Fibroblast of lung (primary cell): ENCODE measurements at regions not wholly inside any gene's neighbourhood (a gene's known extent, or its start where the extent isn't known, plus 50 kb on each side); places are given as distances from the start of the nearest gene placed in this dataset.

Experiments
- DNase-seq, 2 donors: peaks; one replicate each; pipeline versions ENCODE4 v3.0.0 to v3.0.0-alpha.2; 2010; ENCODE audit warnings: low read depth in 2 of 2
- H2AFZ ChIP-seq: 2 replicates; pipeline ENCODE4 v1.5.1; 2012; ENCODE audit warnings: low read length, control low read depth, inconsistent platforms
- H3K27ac ChIP-seq: 2 replicates; pipeline ENCODE4 v1.5.1; 2011; ENCODE audit warnings: low read length, control low read depth; ENCODE audit not compliant: insufficient read depth
- H3K27me3 ChIP-seq: 2 replicates; pipeline ENCODE4 v1.5.1; 2011; ENCODE audit warnings: mild to moderate bottlenecking, low read length; ENCODE audit not compliant: control insufficient read depth, insufficient read depth
- H3K36me3 ChIP-seq: 2 replicates; pipeline ENCODE4 v1.5.1; 2011; ENCODE audit warnings: low read length; ENCODE audit not compliant: control insufficient read depth, insufficient read depth
- H3K4me1 ChIP-seq: 2 replicates; pipeline ENCODE4 v1.5.1; 2011; ENCODE audit warnings: low read length; ENCODE audit not compliant: control insufficient read depth, insufficient read depth; ENCODE audit errors: extremely low read depth
- H3K4me2 ChIP-seq: 2 replicates; pipeline ENCODE4 v1.5.1; 2011; ENCODE audit warnings: low read length, control low read depth; ENCODE audit not compliant: insufficient read depth; ENCODE audit errors: extremely low read depth
- H3K4me3 ChIP-seq, 4 experiments: fragments of 200-600 bp in 1 of 4; sonication (generic) in 1 of 4; replicated peaks in 1 of 4; 2 replicates each; pipeline ENCODE4 v1.5.1; 2011 to 2016; ENCODE audit warnings: low read length in 4 of 4, low read depth in 3 of 4, mild to moderate bottlenecking in 3 of 4, control low read depth in 2 of 4, inconsistent platforms in 1 of 4, mixed read lengths in 1 of 4; ENCODE audit not compliant: insufficient read depth in 1 of 4; ENCODE audit errors: control extremely low read depth in 1 of 4
- H3K79me2 ChIP-seq: 2 replicates; pipeline ENCODE4 v1.5.1; 2012; ENCODE audit warnings: mild to moderate bottlenecking, low read length, inconsistent platforms; ENCODE audit not compliant: control insufficient read depth, insufficient read depth
- H3K9ac ChIP-seq: 2 replicates; pipeline ENCODE4 v1.5.1; 2011; ENCODE audit warnings: mild to moderate bottlenecking, low read length, control low read depth; ENCODE audit not compliant: insufficient read depth
- H3K9me3 ChIP-seq: 2 replicates; pipeline ENCODE4 v1.5.1; 2012; ENCODE audit warnings: low read depth, low read length; ENCODE audit not compliant: control insufficient read depth, insufficient read depth
- H4K20me1 ChIP-seq: 2 replicates; pipeline ENCODE4 v1.5.1; 2011; ENCODE audit warnings: low read length; ENCODE audit not compliant: control insufficient read depth, insufficient read depth; ENCODE audit errors: extremely low read depth
- CTCF ChIP-seq, 2 donors: IDR thresholded peaks in 1 of 2; conservative IDR thresholded peaks in 1 of 2; 1 replicate in 1 of 2; 2 replicates in 1 of 2; pipeline ENCODE4 v1.5.1; 2011 to 2012; ENCODE audit warnings: low read length in 2 of 2, control low read depth in 1 of 2, inconsistent platforms in 1 of 2, low read depth in 1 of 2, mild to moderate bottlenecking in 1 of 2
- EZH2 ChIP-seq: IDR thresholded peaks from 2 replicates; pipeline ENCODE4 v1.5.1; 2012; ENCODE audit warnings: low read length, control low read depth, mild to moderate bottlenecking; ENCODE audit errors: missing control alignments

GRCh38 chr3:17910922-17911321, 168.5 kb upstream of the TBC1D5 start:
- Histone ChIP-seq H3K27ac (no peak overlapping the region), H3K27me3 (no peaks in the 10 kb centered on the region), H2AFZ (no peak overlapping the region), H3K9ac (no peak overlapping the region), H3K79me2 (no peaks in the 10 kb centered on the region), H3K36me3 (no peaks in the 10 kb centered on the region), H3K4me2 (no peak overlapping the region), H3K4me3 (no peak overlapping the region), H4K20me1 (no peaks in the 10 kb centered on the region), H3K9me3 (no peaks in the 10 kb centered on the region), H3K4me1 (no peaks in the 10 kb centered on the region)
- no peak for TF ChIP-seq CTCF (conservative IDR thresholded peaks at IDR 0.05 in 1 of 2, IDR thresholded peaks at IDR 0.05 in 1 of 2; ENCODE audit: low read depth in 1 of 2, low read length in 2 of 2)
- TF ChIP-seq EZH2, result no peak
- no peak for DNase-seq

- Histone ChIP-seq H3K9me3 (no peaks in the 10 kb centered on the region), H3K27me3 (no peaks in the 10 kb centered on the region), H3K27ac (no peak overlapping the region), H3K4me1 (no peaks in the 10 kb centered on the region), H3K36me3 (no peaks in the 10 kb centered on the region), H4K20me1 (no peaks in the 10 kb centered on the region), H3K4me3 (no peak overlapping the region), H3K4me2 (no peak overlapping the region), H2AFZ (no peak overlapping the region), H3K9ac (no peak overlapping the region), H3K79me2 (no peaks in the 10 kb centered on the region)
- no peak for DNase-seq
- TF ChIP-seq EZH2 (no peak), CTCF (conservative IDR thresholded peaks at IDR 0.05 in 1 of 2, IDR thresholded peaks at IDR 0.05 in 1 of 2; ENCODE audit: low read depth in 1 of 2, low read length in 2 of 2) (no peak)
Observed at GRCh38 chr3:17909714-17910113, 167.3 kb upstream of the TBC1D5 start.

- H3K9me3 ChIP-seq, result no peaks in the 10 kb centered on the region
- no peak overlapping the region for H3K4me2 ChIP-seq
- no peaks in the 10 kb centered on the region for H3K36me3 ChIP-seq
- DNase-seq, result no peak
- no peaks in the 10 kb centered on the region for H3K4me1 ChIP-seq
- no peak overlapping the region for H3K9ac ChIP-seq
- H3K79me2 ChIP-seq, result no peaks in the 10 kb centered on the region
- no peak overlapping the region for H3K4me3 ChIP-seq
- no peak overlapping the region for H3K27ac ChIP-seq
- H2AFZ ChIP-seq, result no peak overlapping the region
- TF ChIP-seq EZH2, result no peak
- TF ChIP-seq CTCF (conservative IDR thresholded peaks at IDR 0.05 in 1 of 2, IDR thresholded peaks at IDR 0.05 in 1 of 2; ENCODE audit: low read depth in 1 of 2, low read length in 2 of 2), result no peak
- H4K20me1 ChIP-seq, result no peaks in the 10 kb centered on the region
- H3K27me3 ChIP-seq, result no peaks in the 10 kb centered on the region
Observed at GRCh38 chr3:17908399-17909191, 166.2 kb upstream of the TBC1D5 start.
